ENCODE measurements at regions not wholly inside any gene's neighbourhood (a gene's known extent, or its start where the extent isn't known, plus 50 kb on each side); places are given as distances from the start of the nearest gene placed in this dataset.

DNA sequence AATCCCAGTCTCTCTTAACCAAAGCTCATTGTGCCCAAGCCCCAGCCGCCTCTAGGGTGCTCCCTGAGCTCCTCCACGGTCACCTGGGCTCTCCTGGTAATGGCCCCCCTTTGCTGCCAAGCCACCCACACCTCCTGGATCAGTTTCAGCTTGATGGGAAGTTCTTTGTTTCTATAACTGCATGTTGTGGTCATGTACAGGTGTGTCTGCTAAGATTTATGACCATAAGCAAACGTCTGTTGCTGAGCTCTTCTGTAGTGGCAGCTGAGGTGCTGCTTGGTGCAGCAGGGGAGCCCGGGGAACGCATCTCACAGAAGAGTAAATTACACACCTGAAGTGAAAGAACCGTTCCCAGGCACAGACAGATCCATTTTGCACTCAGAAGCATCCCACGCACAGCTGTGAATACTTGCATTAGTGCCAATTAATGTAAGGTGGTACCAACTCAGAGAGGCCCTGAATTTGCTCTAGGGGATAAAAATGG, 194.6 kb upstream of the ARID1B start:
- Histone ChIP-seq H3K9ac (ENCODE audit: control insufficient read depth, extremely low read depth, insufficient read depth, low read length) (no peak overlapping the region), H3K9me1 (ENCODE audit: control insufficient read depth, extremely low read depth, insufficient read depth, low read length) (no peaks in the 10 kb centered on the region), H3K36me3 (ENCODE audit: control insufficient read depth in 2 of 2, extremely low read depth in 1 of 2, insufficient read depth in 2 of 2, low read length in 2 of 2) (no peaks in the 10 kb centered on the region), H3K27me3 (ENCODE audit: control insufficient read depth, extremely low read depth, insufficient read depth, low read length) (no peaks in the 10 kb centered on the region), H3K4me2 (ENCODE audit: control insufficient read depth, extremely low read depth, insufficient read depth, low read depth, low read length) (no peak overlapping the region), H3K4me1 (ENCODE audit: control insufficient read depth, extremely low read depth, insufficient read depth, low read length) (peaks cover 4% of the 10 kb centered on the region), H2AFZ (ENCODE audit: control insufficient read depth, low read length) (no peak overlapping the region), H3K79me2 (ENCODE audit: control insufficient read depth, insufficient read depth, low read length) (no peaks in the 10 kb centered on the region), H3K9me3 (ENCODE audit: control insufficient read depth, low read depth, low read length) (no peaks in the 10 kb centered on the region), H3K27ac (ENCODE audit: control insufficient read depth, insufficient read depth, low read length) (no peak overlapping the region), H4K20me1 (ENCODE audit: control insufficient read depth, extremely low read depth, insufficient read depth, low read length) (no peaks in the 10 kb centered on the region), H3K4me3 (ENCODE audit: control insufficient read depth in 2 of 3, extremely low read depth in 1 of 3, insufficient read depth in 2 of 3, low read depth in 1 of 3, low read length in 3 of 3) (no peak overlapping the region)
- TF ChIP-seq, protein P1, sequence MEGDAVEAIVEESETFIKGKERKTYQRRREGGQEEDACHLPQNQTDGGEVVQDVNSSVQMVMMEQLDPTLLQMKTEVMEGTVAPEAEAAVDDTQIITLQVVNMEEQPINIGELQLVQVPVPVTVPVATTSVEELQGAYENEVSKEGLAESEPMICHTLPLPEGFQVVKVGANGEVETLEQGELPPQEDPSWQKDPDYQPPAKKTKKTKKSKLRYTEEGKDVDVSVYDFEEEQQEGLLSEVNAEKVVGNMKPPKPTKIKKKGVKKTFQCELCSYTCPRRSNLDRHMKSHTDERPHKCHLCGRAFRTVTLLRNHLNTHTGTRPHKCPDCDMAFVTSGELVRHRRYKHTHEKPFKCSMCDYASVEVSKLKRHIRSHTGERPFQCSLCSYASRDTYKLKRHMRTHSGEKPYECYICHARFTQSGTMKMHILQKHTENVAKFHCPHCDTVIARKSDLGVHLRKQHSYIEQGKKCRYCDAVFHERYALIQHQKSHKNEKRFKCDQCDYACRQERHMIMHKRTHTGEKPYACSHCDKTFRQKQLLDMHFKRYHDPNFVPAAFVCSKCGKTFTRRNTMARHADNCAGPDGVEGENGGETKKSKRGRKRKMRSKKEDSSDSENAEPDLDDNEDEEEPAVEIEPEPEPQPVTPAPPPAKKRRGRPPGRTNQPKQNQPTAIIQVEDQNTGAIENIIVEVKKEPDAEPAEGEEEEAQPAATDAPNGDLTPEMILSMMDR (optimal IDR thresholded peaks at IDR 0.05 in 1 of 3, IDR thresholded peaks at IDR 0.05 in 1 of 3, conservative IDR thresholded peaks at IDR 0.05 in 1 of 3; ENCODE audit: extremely low read depth in 1 of 3, insufficient read depth in 2 of 3, low read length in 3 of 3), result no peak
- no peak for TF ChIP-seq EZH2 (IDR thresholded peaks at IDR 0.05; ENCODE audit: low read length)
- dilution Hi-C loops (cut with MboI; ENCODE audit: extremely low pct_ligation_motif_present, low sequenced_read_pairs), result no loop called here
- FAIRE-seq, result no peak
- DNase-seq (ENCODE audit: low read depth, low spot score), result no peak

DNA sequence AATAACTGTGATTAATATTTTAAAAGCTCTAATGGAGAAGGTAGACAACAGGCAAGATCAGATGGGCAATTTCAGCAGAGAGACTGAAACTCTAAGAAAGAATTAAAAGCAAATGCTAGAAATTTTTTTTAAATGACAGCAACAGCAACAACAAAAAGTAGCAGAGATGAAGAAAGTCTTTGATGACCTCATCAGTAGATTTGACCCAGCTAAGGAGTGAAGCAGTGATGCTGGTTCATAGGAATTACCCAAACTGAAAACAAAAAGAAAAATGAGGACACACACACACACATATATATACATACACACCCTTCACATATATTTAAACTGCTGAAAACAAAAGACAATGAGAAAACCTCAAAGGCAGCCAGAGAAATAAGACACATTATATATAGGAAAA, 197.6 kb upstream of the ARID1B start:
- FAIRE-seq, result no peak

More for the DNA sequence above, 197.6 kb upstream of the ARID1B start:
- H2AFZ ChIP-seq (ENCODE audit: control insufficient read depth, low read length), result no peak overlapping the region
- dilution Hi-C loops (cut with MboI; ENCODE audit: extremely low pct_ligation_motif_present, low sequenced_read_pairs), result no loop called here
- no peak overlapping the region for H3K4me3 ChIP-seq (ENCODE audit: control insufficient read depth in 2 of 3, extremely low read depth in 1 of 3, insufficient read depth in 2 of 3, low read depth in 1 of 3, low read length in 3 of 3)
- H4K20me1 ChIP-seq (ENCODE audit: control insufficient read depth, extremely low read depth, insufficient read depth, low read length), result no peaks in the 10 kb centered on the region
- no peaks in the 10 kb centered on the region for H3K9me1 ChIP-seq (ENCODE audit: control insufficient read depth, extremely low read depth, insufficient read depth, low read length)
- H3K9ac ChIP-seq (ENCODE audit: control insufficient read depth, extremely low read depth, insufficient read depth, low read length), result no peak overlapping the region
- TF ChIP-seq, protein P1 (optimal IDR thresholded peaks at IDR 0.05 in 1 of 3, IDR thresholded peaks at IDR 0.05 in 1 of 3, conservative IDR thresholded peaks at IDR 0.05 in 1 of 3; ENCODE audit: extremely low read depth in 1 of 3, insufficient read depth in 2 of 3, low read length in 3 of 3), result no peak
- no peak for TF ChIP-seq EZH2 (IDR thresholded peaks at IDR 0.05; ENCODE audit: low read length)
- no peak for DNase-seq (ENCODE audit: low read depth, low spot score)
- no peaks in the 10 kb centered on the region for H3K27me3 ChIP-seq (ENCODE audit: control insufficient read depth, extremely low read depth, insufficient read depth, low read length)
- H3K36me3 ChIP-seq (ENCODE audit: control insufficient read depth in 2 of 2, extremely low read depth in 1 of 2, insufficient read depth in 2 of 2, low read length in 2 of 2), result no peaks in the 10 kb centered on the region
- no peak overlapping the region for H3K4me2 ChIP-seq (ENCODE audit: control insufficient read depth, extremely low read depth, insufficient read depth, low read depth, low read length)
- no peaks in the 10 kb centered on the region for H3K4me1 ChIP-seq (ENCODE audit: control insufficient read depth, extremely low read depth, insufficient read depth, low read length)
- H3K79me2 ChIP-seq (ENCODE audit: control insufficient read depth, insufficient read depth, low read length), result no peaks in the 10 kb centered on the region
- peaks cover 1% of the 10 kb centered on the region for H3K9me3 ChIP-seq (ENCODE audit: control insufficient read depth, low read depth, low read length)
- no peak overlapping the region for H3K27ac ChIP-seq (ENCODE audit: control insufficient read depth, insufficient read depth, low read length)

Measured in keratinocyte (primary cell).